Spleen (tissue), 11 donors: ENCODE measurements at regions not wholly inside any gene's neighbourhood (a gene's known extent, or its start where the extent isn't known, plus 50 kb on each side); places are given as distances from the start of the nearest gene placed in this dataset.

Experiments used
- DNase-seq: peaks from one replicate; pipeline ENCODE4 v3.0.0-alpha.2; 2020
- H3K27ac ChIP-seq, 8 donors: fragments of 200-600 bp; sonication (generic) in 7 of 8; 1 replicate in 4 of 8; 2 replicates in 4 of 8; pipeline versions ENCODE4 v1.5.0 to v1.8.0; 2016 to 2021; ENCODE audit warnings: inconsistent platforms in 4 of 8, mild to moderate bottlenecking in 4 of 8, moderate library complexity in 1 of 8
- H3K27me3 ChIP-seq, 7 donors: fragments of 200-600 bp; sonication (generic) in 6 of 7; replicated peaks in 1 of 7; 1 replicate in 4 of 7; 2 replicates in 3 of 7; pipeline versions ENCODE4 v1.5.0 to v1.8.0; 2016 to 2021; ENCODE audit warnings: inconsistent platforms in 3 of 7, mild to moderate bottlenecking in 1 of 7
- H3K36me3 ChIP-seq, 6 donors: fragments of 200-600 bp; sonication (generic) in 5 of 6; 1 replicate in 4 of 6; 2 replicates in 2 of 6; pipeline versions ENCODE4 v1.5.0 to v1.8.0; 2016 to 2021; ENCODE audit warnings: inconsistent platforms in 2 of 6
- H3K4me1 ChIP-seq, 6 donors: fragments of 200-600 bp; sonication (generic) in 5 of 6; 1 replicate in 3 of 6; 2 replicates in 3 of 6; pipeline versions ENCODE4 v1.5.0 to v1.8.0; 2016 to 2021; ENCODE audit warnings: inconsistent platforms in 3 of 6
- H3K4me3 ChIP-seq, 8 donors: fragments of 200-600 bp; sonication (generic) in 7 of 8; 1 replicate in 4 of 8; 2 replicates in 4 of 8; pipeline versions ENCODE4 v1.5.0 to v1.8.0; 2016 to 2021; ENCODE audit warnings: inconsistent platforms in 4 of 8, mild to moderate bottlenecking in 4 of 8, moderate library complexity in 2 of 8
- H3K9me3 ChIP-seq, 8 donors: fragments of 200-600 bp; sonication (generic) in 7 of 8; 1 replicate in 4 of 8; 2 replicates in 4 of 8; pipeline versions ENCODE4 v1.5.0 to v1.8.0; 2016 to 2021; ENCODE audit warnings: inconsistent platforms in 4 of 8
- CTCF ChIP-seq, 11 experiments: fragments of 200-600 bp in 7 of 11; fragments of 450-650 bp in 4 of 11; sonication (generic) in 4 of 11; IDR thresholded peaks in 8 of 11; conservative IDR thresholded peaks in 3 of 11; 1 replicate in 7 of 11; 2 replicates in 4 of 11; pipeline versions ENCODE4 v1.4.0 to v1.8.0; 2016 to 2021; ENCODE audit warnings: antibody characterized with exemption in 11 of 11, inconsistent platforms in 4 of 11, mild to moderate bottlenecking in 1 of 11
- POLR2A ChIP-seq, 3 donors: fragments of 450-650 bp; IDR thresholded peaks; one replicate each; pipeline ENCODE4 v1.5.1; 2017; ENCODE audit warnings: antibody characterized with exemption in 3 of 3, mild to moderate bottlenecking in 1 of 3
- POLR2AphosphoS5 ChIP-seq, 3 donors: sonication (generic); formaldehyde crosslinking; IDR thresholded peaks; one replicate each; pipeline ENCODE4 v1.5.1; 2017; ENCODE audit warnings: antibody characterized with exemption in 3 of 3
- WGBS, 5 donors: extraction: QIAGEN DNeasy Blood & Tissue Kit in 3 of 5; methylation state at CpG; one replicate each; pipeline versions ENCODE4 v1.1.5 to v1.1.7; 2013 to 2018; 5-methylcytosine and 5-hydroxymethylcytosine counted together
- intact Hi-C: fragments of 100-400 bp; cut with DNase I; formaldehyde crosslinking; loops from one replicate; pipeline ENCODE4 v1.15.0; 2023; ENCODE audit warnings: low total_unique reads
- donor health status: healthy with polysubstance abuse.
- donor health status: DM: no; HTN: no; CAD: no; lungs with moderate emphysema.
- donor health status: DM: no; HTN: no; CAD: no.
- donor health status: Bipolar disorder and iron deficiency.
- donor health status: healthy.
- donor health status: DM: no; HTN: no; CAD: no.
- donor health status: DM: yes; HTN: yes; CAD: no.

GRCh38 chr6:121535777-121536176, 100.3 kb downstream of the GJA1 start:
- no peaks in the 10 kb centered on the region for H3K27me3 ChIP-seq
- intact Hi-C loops = no loop called here
- no peak for DNase-seq
- H3K36me3 ChIP-seq = no peaks in the 10 kb centered on the region
- H3K9me3 ChIP-seq = no peaks in the 10 kb centered on the region
- H3K4me1 ChIP-seq = no peaks in the 10 kb centered on the region
- no peak overlapping the region for H3K4me3 ChIP-seq
- WGBS, 5 donors = 83 to 93% (median 91%) methylated on average over 4 of the region's 4 CpGs
- no peak overlapping the region for H3K27ac ChIP-seq
- TF ChIP-seq POLR2A (IDR thresholded peaks at IDR 0.05) (no peak), CTCF (IDR thresholded peaks at IDR 0.05 in 8 of 11, conservative IDR thresholded peaks at IDR 0.05 in 3 of 11) (no peak), POLR2AphosphoS5 (IDR thresholded peaks at IDR 0.05) (no peak)

DNA sequence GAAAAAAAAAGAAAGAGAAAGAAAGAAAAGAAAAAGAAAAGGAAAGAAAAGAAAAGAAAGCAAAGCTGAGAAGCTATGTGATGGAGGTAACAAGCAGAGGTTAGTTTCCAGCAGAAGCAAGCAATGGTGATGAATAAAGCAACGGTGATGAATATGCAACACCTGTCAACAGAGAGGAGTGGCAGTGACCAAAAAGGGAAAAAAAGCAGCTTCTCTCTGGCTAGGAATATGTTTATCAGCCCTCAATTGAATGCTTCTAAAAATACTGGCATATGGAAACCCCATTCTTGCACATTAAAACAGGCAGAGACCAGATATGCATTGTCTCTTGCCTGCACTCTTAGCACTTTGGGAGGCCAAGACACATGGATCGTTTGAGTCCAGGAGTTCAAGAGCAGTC, 100.9 kb downstream of the GJA1 start:
- TF ChIP-seq CTCF (IDR thresholded peaks at IDR 0.05 in 8 of 11, conservative IDR thresholded peaks at IDR 0.05 in 3 of 11) (no peak), POLR2A (IDR thresholded peaks at IDR 0.05) (no peak), POLR2AphosphoS5 (IDR thresholded peaks at IDR 0.05) (no peak)
- no peaks in the 10 kb centered on the region for H3K9me3 ChIP-seq
- WGBS, 5 donors = 79 to 91% (median 83%) methylated on average over 2 of the region's 2 CpGs
- no peaks in the 10 kb centered on the region for H3K36me3 ChIP-seq
- no peak overlapping the region for H3K4me3 ChIP-seq
- no peaks in the 10 kb centered on the region for H3K27me3 ChIP-seq
- DNase-seq = no peak
- intact Hi-C loops = no loop called here
- no peak overlapping the region for H3K27ac ChIP-seq
- no peaks in the 10 kb centered on the region for H3K4me1 ChIP-seq

DNA sequence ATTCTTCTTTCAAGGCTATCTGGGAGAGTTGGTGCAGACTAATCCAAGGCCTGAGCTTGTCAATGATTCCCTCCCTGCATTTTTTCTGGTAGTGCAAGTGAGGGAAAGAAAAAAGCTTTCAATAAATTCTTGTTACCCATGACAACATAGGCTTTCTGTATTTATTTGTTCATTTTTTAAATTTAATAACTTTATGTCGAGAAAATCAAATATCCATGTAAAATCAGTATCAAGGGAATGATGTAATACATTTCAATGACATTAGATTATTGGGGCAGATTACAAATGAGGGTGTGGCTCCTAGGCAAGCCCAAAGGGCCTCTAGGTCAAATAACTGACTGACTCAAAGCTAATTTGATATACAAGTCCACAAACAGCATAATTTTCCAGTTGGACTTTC, 104.0 kb downstream of the GJA1 start:
- Histone ChIP-seq H3K9me3 (no peaks in the 10 kb centered on the region), H3K4me3 (no peak overlapping the region), H3K27ac (no peak overlapping the region), H3K36me3 (no peaks in the 10 kb centered on the region), H3K27me3 (no peaks in the 10 kb centered on the region), H3K4me1 (no peaks in the 10 kb centered on the region)
- WGBS, 5 donors = 72 to 88% (median 77%) methylated on average over 1 of the region's 1 CpG
- TF ChIP-seq CTCF (IDR thresholded peaks at IDR 0.05 in 8 of 11, conservative IDR thresholded peaks at IDR 0.05 in 3 of 11) (no peak), POLR2A (IDR thresholded peaks at IDR 0.05) (no peak), POLR2AphosphoS5 (IDR thresholded peaks at IDR 0.05) (no peak)
- DNase-seq = no peak
- intact Hi-C loops = no loop called here

DNA sequence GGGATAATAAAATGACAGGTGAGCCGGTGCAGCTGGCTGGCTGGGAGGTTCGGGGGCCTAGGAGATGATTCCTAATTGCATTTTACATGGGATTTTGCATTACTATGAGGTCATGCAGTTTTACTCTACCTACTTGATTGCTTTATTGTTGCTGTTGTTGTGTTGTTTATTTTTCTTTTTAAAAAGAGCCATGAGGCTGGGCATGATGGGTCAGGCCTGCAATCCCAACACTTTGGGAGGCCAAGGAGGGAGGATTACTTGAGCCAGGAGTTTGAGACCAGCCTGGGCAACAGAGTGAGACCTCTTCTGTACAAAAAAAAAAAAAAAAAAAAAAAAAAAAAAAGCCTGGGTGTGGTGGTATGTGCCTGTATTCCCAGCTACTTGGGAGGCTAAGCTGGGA, 104.8 kb downstream of the GJA1 start:
- WGBS, 5 donors = 75 to 88% (median 78%) methylated on average over 2 of the region's 2 CpGs
- no peak overlapping the region for H3K27ac ChIP-seq
- TF ChIP-seq POLR2A (IDR thresholded peaks at IDR 0.05) (no peak), POLR2AphosphoS5 (IDR thresholded peaks at IDR 0.05) (no peak), CTCF (IDR thresholded peaks at IDR 0.05 in 8 of 11, conservative IDR thresholded peaks at IDR 0.05 in 3 of 11) (no peak)
- no peaks in the 10 kb centered on the region for H3K36me3 ChIP-seq
- H3K4me3 ChIP-seq = no peak overlapping the region
- H3K27me3 ChIP-seq = no peaks in the 10 kb centered on the region
- intact Hi-C loops = no loop called here
- no peak for DNase-seq
- H3K9me3 ChIP-seq = no peaks in the 10 kb centered on the region
- H3K4me1 ChIP-seq = no peaks in the 10 kb centered on the region
